ENCODE measurements at regions not wholly inside any gene's neighbourhood (a gene's known extent, or its start where the extent isn't known, plus 50 kb on each side); places are given as distances from the start of the nearest gene placed in this dataset.

DNA sequence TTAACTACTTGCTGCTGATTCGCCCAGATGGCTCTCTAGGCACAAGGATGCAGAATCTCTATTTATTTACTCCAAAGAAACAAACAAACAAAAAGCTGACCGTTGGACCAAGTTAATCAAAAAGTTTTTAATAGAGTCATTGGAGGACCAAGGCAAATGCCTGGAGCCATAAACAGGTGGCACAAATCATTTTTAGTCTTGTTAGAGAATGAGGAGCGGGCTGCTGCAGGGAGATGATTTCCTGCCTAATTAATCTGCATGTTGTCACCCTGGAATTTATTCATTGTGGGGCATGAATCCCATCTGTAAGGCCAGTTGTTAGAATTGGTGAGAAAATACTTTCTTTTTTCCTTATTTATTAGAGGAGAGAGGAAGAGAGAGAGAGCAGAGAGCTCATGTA, 147.4 kb upstream of the GATB start:
- no peak for TF ChIP-seq CTCF (IDR thresholded peaks at IDR 0.05)
- no peaks in the 10 kb centered on the region for H3K4me1 ChIP-seq
- DNase-seq = no peak
- H3K27me3 ChIP-seq = no peaks in the 10 kb centered on the region
- no peaks in the 10 kb centered on the region for H3K9me3 ChIP-seq
- intact Hi-C loops (cut with DNase I) = no loop called here
- H3K4me3 ChIP-seq = no peak overlapping the region
- H3K36me3 ChIP-seq = no peaks in the 10 kb centered on the region
- H3K27ac ChIP-seq = no peak overlapping the region
- H3K9ac ChIP-seq (ENCODE audit: low read depth in 2 of 2, low read length in 2 of 2) = no peak overlapping the region

GRCh38 chr4:151906438-151906837, 145.6 kb upstream of the GATB start:
- H3K9ac ChIP-seq (ENCODE audit: low read depth in 2 of 2, low read length in 2 of 2) = no peak overlapping the region
- H3K36me3 ChIP-seq = no peaks in the 10 kb centered on the region
- intact Hi-C loops (cut with DNase I) = no loop called here
- no peak for DNase-seq
- no peak overlapping the region for H3K4me3 ChIP-seq
- TF ChIP-seq CTCF (IDR thresholded peaks at IDR 0.05) = no peak
- H3K27ac ChIP-seq = no peak overlapping the region
- H3K27me3 ChIP-seq = no peaks in the 10 kb centered on the region
- H3K4me1 ChIP-seq = no peaks in the 10 kb centered on the region
- H3K9me3 ChIP-seq = no peaks in the 10 kb centered on the region

- H3K9ac ChIP-seq (ENCODE audit: low read depth in 2 of 2, low read length in 2 of 2) = no peak overlapping the region
- H3K27me3 ChIP-seq = no peaks in the 10 kb centered on the region
- H3K36me3 ChIP-seq = no peaks in the 10 kb centered on the region
- TF ChIP-seq CTCF (IDR thresholded peaks at IDR 0.05) = no peak
- no peaks in the 10 kb centered on the region for H3K4me1 ChIP-seq
- no peak overlapping the region for H3K4me3 ChIP-seq
- H3K9me3 ChIP-seq = no peaks in the 10 kb centered on the region
- intact Hi-C loops (cut with DNase I) = no loop called here
- H3K27ac ChIP-seq = no peak overlapping the region
- DNase-seq = no peak
Measured at GRCh38 chr4:151905197-151905596, 144.4 kb upstream of the GATB start.

- intact Hi-C loops (cut with DNase I) = no loop called here
- H3K27me3 ChIP-seq = no peaks in the 10 kb centered on the region
Measured at GRCh38 chr4:151901631-151902030, 140.8 kb upstream of the GATB start.

GRCh38 chr4:151896880-151897279, 136.1 kb upstream of the GATB start:
- Histone ChIP-seq H3K27me3 (no peaks in the 10 kb centered on the region), H3K27ac (no peak overlapping the region), H3K9ac (ENCODE audit: low read depth in 2 of 2, low read length in 2 of 2) (no peak overlapping the region), H3K4me1 (no peaks in the 10 kb centered on the region), H3K36me3 (no peaks in the 10 kb centered on the region), H3K4me3 (no peak overlapping the region), H3K9me3 (no peaks in the 10 kb centered on the region)
- TF ChIP-seq CTCF (IDR thresholded peaks at IDR 0.05) = no peak
- no peak for DNase-seq
- intact Hi-C loops (cut with DNase I) = no loop called here

More at GRCh38 chr4:151901631-151902030, 140.8 kb upstream of the GATB start:
- no peaks in the 10 kb centered on the region for H3K9me3 ChIP-seq
- no peak overlapping the region for H3K9ac ChIP-seq (ENCODE audit: low read depth in 2 of 2, low read length in 2 of 2)
- H3K27ac ChIP-seq = no peak overlapping the region
- DNase-seq = no peak
- no peaks in the 10 kb centered on the region for H3K36me3 ChIP-seq
- no peak for TF ChIP-seq CTCF (IDR thresholded peaks at IDR 0.05)
- H3K4me1 ChIP-seq = no peaks in the 10 kb centered on the region
- no peak overlapping the region for H3K4me3 ChIP-seq

DNA sequence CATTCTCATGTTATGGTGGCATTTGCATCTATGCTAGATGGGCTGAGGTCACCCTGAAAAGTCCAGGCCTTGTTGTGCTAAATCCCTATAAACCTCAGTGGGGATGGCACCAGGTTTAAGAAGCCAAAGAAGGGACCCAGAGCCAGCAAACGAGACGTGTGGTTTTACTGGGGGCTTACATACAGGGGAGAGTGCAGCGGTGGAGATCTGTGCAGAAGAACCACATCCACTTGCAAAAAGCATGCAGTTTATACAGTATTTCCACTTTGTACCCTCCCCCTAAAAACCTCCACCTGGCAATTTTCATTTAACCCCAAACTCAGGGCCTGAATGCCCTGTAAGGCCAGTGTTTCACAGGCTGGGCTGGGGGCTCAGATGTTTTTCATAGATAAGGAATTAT, 134.9 kb upstream of the GATB start:
- H3K36me3 ChIP-seq = no peaks in the 10 kb centered on the region
- H3K4me3 ChIP-seq = no peak overlapping the region
- H3K9ac ChIP-seq (ENCODE audit: low read depth in 2 of 2, low read length in 2 of 2) = no peak overlapping the region
- no peaks in the 10 kb centered on the region for H3K9me3 ChIP-seq
- no peaks in the 10 kb centered on the region for H3K4me1 ChIP-seq
- no peak for TF ChIP-seq CTCF (IDR thresholded peaks at IDR 0.05)
- intact Hi-C loops (cut with DNase I) = no loop called here
- no peaks in the 10 kb centered on the region for H3K27me3 ChIP-seq
- DNase-seq = no peak
- H3K27ac ChIP-seq = no peak overlapping the region
